Vagina (tissue), 2 donors: ENCODE measurements at regions not wholly inside any gene's neighbourhood (a gene's known extent, or its start where the extent isn't known, plus 50 kb on each side); places are given as distances from the start of the nearest gene placed in this dataset.

Experiments
- DNase-seq, 2 donors: peaks; one replicate each; pipeline ENCODE4 v3.0.0-alpha.2; 2017; ENCODE audit errors: extremely low spot score in 2 of 2
- H3K27ac ChIP-seq: fragments of 200-600 bp; sonication (generic); one replicate; pipeline ENCODE4 v1.5.1; 2019
- H3K27me3 ChIP-seq: fragments of 200-600 bp; sonication (generic); one replicate; pipeline ENCODE4 v1.5.1; 2019
- H3K36me3 ChIP-seq, 2 donors: fragments of 200-600 bp; sonication (generic); one replicate each; pipeline ENCODE4 v1.5.1; 2017 to 2019
- H3K4me1 ChIP-seq: fragments of 200-600 bp; sonication (generic); one replicate; pipeline ENCODE4 v1.5.1; 2019
- H3K4me3 ChIP-seq, 2 donors: fragments of 200-600 bp; sonication (generic); 1 replicate in 1 of 2; 2 replicates in 1 of 2; pipeline ENCODE4 v1.5.1; 2016 to 2019
- H3K9me3 ChIP-seq: fragments of 200-600 bp; sonication (generic); one replicate; pipeline ENCODE4 v1.5.1; 2019
- CTCF ChIP-seq, 3 experiments: fragments of 450-650 bp in 2 of 3; fragments of 200-600 bp in 1 of 3; sonication (generic) in 1 of 3; IDR thresholded peaks; one replicate each; pipeline ENCODE4 v1.5.1; 2017 to 2019; ENCODE audit warnings: antibody characterized with exemption in 3 of 3, mild to moderate bottlenecking in 2 of 3, moderate library complexity in 2 of 3
- POLR2A ChIP-seq, 2 donors: fragments of 450-650 bp; IDR thresholded peaks; one replicate each; pipeline ENCODE4 v1.6.1; 2017; ENCODE audit warnings: antibody characterized with exemption in 2 of 2, mild to moderate bottlenecking in 2 of 2, moderate library complexity in 2 of 2
- POLR2AphosphoS5 ChIP-seq, 2 donors: sonication (generic); formaldehyde crosslinking; IDR thresholded peaks; one replicate each; pipeline ENCODE4 v1.9.0; 2017; ENCODE audit warnings: antibody characterized with exemption in 2 of 2, mild to moderate bottlenecking in 2 of 2, low read depth in 1 of 2; ENCODE audit not compliant: insufficient read depth in 1 of 2
- intact Hi-C: fragments of 100-400 bp; cut with DNase I; formaldehyde crosslinking; loops from one replicate; pipeline ENCODE4 v1.15.1; 2023

GRCh38 chr10:110432084-110432483, 65.6 kb upstream of the DUSP5 start:
- no peaks in the 10 kb centered on the region for H3K9me3 ChIP-seq
- H3K36me3 ChIP-seq, result no peaks in the 10 kb centered on the region
- no peak overlapping the region for H3K27ac ChIP-seq
- TF ChIP-seq CTCF (IDR thresholded peaks at IDR 0.05), result no peak
- no peak for TF ChIP-seq POLR2A (IDR thresholded peaks at IDR 0.05)
- no peak for TF ChIP-seq POLR2AphosphoS5 (IDR thresholded peaks at IDR 0.05; ENCODE audit: insufficient read depth in 1 of 2, low read depth in 1 of 2)
- no peaks in the 10 kb centered on the region for H3K4me1 ChIP-seq
- DNase-seq, result no peak
- intact Hi-C loops, result no loop called here
- no peaks in the 10 kb centered on the region for H3K27me3 ChIP-seq
- no peak overlapping the region for H3K4me3 ChIP-seq

- TF ChIP-seq CTCF (IDR thresholded peaks at IDR 0.05), result no peak
- TF ChIP-seq POLR2A (IDR thresholded peaks at IDR 0.05), result no peak
- no peak for TF ChIP-seq POLR2AphosphoS5 (IDR thresholded peaks at IDR 0.05; ENCODE audit: insufficient read depth in 1 of 2, low read depth in 1 of 2)
- Histone ChIP-seq H3K27ac (no peak overlapping the region), H3K4me1 (no peaks in the 10 kb centered on the region), H3K27me3 (no peaks in the 10 kb centered on the region), H3K9me3 (no peaks in the 10 kb centered on the region), H3K36me3 (no peaks in the 10 kb centered on the region), H3K4me3 (no peak overlapping the region)
- intact Hi-C loops, result no loop called here
- DNase-seq, result no peak
Observed at GRCh38 chr10:110432814-110433565, 64.7 kb upstream of the DUSP5 start.

GRCh38 chr10:110433740-110434139, 64.0 kb upstream of the DUSP5 start:
- Histone ChIP-seq H3K36me3 (no peaks in the 10 kb centered on the region), H3K4me1 (no peaks in the 10 kb centered on the region), H3K27ac (no peak overlapping the region), H3K27me3 (no peaks in the 10 kb centered on the region), H3K4me3 (no peak overlapping the region), H3K9me3 (no peaks in the 10 kb centered on the region)
- DNase-seq, result no peak
- no peak for TF ChIP-seq POLR2AphosphoS5 (IDR thresholded peaks at IDR 0.05; ENCODE audit: insufficient read depth in 1 of 2, low read depth in 1 of 2)
- TF ChIP-seq CTCF (IDR thresholded peaks at IDR 0.05), result no peak
- no peak for TF ChIP-seq POLR2A (IDR thresholded peaks at IDR 0.05)
- intact Hi-C loops, result no loop called here

- DNase-seq, result no peak
- H3K9me3 ChIP-seq, result no peaks in the 10 kb centered on the region
- no peaks in the 10 kb centered on the region for H3K27me3 ChIP-seq
- TF ChIP-seq POLR2A (IDR thresholded peaks at IDR 0.05) (no peak), POLR2AphosphoS5 (IDR thresholded peaks at IDR 0.05; ENCODE audit: insufficient read depth in 1 of 2, low read depth in 1 of 2) (no peak), CTCF (IDR thresholded peaks at IDR 0.05) (no peak)
- H3K4me1 ChIP-seq, result no peaks in the 10 kb centered on the region
- H3K4me3 ChIP-seq, result no peak overlapping the region
- intact Hi-C loops, result no loop called here
- no peaks in the 10 kb centered on the region for H3K36me3 ChIP-seq
- no peak overlapping the region for H3K27ac ChIP-seq
Observed at GRCh38 chr10:110434489-110435096, 63.1 kb upstream of the DUSP5 start.
